GM18907 (cell line): ENCODE measurements at regions not wholly inside any gene's neighbourhood (a gene's known extent, or its start where the extent isn't known, plus 50 kb on each side); places are given as distances from the start of the nearest gene placed in this dataset.
A peak's percentile ranks its signal among the peaks of the same experiment; 100 is the strongest.

Experiments
- ATAC-seq: cut with Tn5 transposase; IDR thresholded peaks from one replicate; pipeline ENCODE4 v1.9.1; 2021; ENCODE audit warnings: mild to moderate bottlenecking, moderate library complexity; ENCODE audit not compliant: unreplicated experiment

DNA sequence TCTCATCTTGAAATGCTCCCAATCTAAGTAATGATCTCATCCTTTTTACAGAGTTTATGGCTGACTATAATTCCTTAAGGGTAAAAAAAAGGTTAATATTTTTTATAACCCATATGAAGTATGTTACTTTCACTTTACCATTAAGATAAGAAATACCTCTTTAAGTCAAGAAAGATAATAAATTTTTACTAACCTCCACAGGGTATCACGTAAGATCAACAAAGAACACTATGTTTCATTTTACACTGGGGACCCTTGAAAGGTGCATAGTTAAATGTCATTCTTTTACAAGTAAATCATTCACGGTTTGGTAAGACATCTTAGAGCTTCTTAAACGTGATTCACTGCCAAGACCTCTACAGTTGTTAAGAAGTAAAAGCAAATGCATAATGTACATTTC lies 472.7 kb upstream of the CDH9 start:
- ATAC-seq: no peak

GRCh38 chr5:27503813-27504212 lies 465.4 kb upstream of the CDH9 start:
- ATAC-seq: no peak

GRCh38 chr5:27502236-27502635 lies 463.9 kb upstream of the CDH9 start:
- no peak for ATAC-seq

- ATAC-seq: no peak
Observed at GRCh38 chr5:27497491-27497890, 459.1 kb upstream of the CDH9 start.

- no peak for ATAC-seq
Observed at GRCh38 chr5:27494887-27495286, 456.5 kb upstream of the CDH9 start.

GRCh38 chr5:27491746-27492439 lies 453.5 kb upstream of the CDH9 start:
- no peak for ATAC-seq

DNA sequence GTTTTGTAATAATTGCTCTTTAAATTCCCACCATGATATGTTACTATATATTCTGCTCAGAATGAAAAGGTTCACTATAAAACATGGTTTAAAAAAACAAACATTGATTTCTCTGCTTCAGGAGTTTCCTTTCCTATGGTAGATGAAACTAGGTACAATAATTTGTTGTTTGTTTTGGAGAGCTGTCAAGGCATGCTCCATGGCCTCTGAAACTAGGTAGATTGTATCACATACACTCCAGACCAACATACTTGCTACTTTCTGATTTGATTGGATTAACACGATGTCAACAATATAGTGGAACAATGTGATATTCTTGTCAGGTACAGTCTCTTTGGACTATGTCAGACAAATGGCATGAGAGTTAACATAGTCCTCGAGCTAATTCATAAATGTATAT lies 452.7 kb upstream of the CDH9 start:
- no peak for ATAC-seq

GRCh38 chr5:27489701-27490100 lies 451.3 kb upstream of the CDH9 start:
- ATAC-seq: no peak

DNA sequence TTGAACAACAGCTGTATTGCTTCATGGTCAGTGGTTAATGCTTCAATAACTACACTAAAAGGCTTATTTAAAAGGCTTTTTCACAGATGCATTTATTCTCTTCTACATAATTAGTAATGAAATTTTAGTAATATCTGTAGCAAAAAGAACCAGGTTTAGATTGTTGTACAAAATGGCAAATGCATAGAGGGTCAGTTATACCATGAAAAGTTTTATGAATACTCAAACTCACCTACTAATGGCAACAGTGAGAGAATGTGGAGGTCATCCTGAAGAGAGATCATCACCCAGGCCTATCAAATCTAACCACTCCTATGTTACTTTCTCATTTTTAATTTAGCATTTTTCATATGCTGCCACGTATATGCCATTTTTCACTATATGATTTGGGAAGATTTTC lies 444.3 kb upstream of the CDH9 start:
- no peak for ATAC-seq

DNA sequence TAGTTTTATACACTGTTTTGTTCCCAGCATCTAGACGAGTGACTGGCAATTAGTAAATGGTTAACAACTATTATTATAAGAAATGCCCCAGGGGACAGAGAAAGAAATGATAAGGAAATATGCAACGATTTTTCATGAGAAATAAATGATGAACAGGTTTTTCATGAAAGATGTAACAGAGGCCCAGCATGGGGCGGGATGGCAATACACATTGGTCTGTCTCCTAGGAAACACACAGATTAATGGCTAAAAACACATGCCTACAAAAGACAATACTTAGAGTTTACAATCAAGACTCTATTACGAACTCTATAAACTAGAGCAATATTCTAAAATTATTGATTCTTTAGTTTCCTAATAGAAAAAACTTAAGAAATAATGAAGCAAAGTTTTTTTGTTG lies 441.5 kb upstream of the CDH9 start:
- no peak for ATAC-seq

GRCh38 chr5:27477550-27477949 lies 439.2 kb upstream of the CDH9 start:
- no peak for ATAC-seq

DNA sequence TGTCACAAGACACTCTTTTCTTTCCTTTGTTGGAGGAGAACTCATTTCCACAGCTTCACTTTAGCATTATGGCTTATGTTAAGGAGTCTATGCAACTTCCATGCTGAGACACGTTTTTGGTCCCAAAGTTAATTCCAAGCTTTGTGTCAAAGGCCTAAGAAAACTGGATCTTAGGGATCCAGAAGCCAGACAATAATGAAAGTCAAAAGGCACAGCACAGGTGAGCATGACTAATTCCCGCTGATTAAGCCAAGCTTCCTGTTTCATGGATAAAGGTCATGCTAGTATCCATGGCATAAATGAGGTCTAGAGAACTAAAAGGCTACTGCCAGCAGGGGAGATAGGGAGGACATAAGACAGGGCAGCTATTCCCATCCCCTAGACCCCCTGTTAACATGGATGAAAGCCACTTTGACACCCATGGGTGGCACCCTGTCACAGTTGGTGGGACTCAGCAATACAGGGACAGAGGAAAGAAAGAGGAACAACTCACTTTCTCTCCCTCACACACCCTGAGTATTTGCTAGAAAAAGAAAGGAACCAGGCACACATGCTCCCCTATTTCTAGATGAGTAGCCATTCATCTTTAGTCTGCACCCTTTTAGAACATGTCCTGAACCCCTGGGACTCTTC lies 438.1 kb upstream of the CDH9 start:
- no peak for ATAC-seq

- ATAC-seq: no peak
Observed at GRCh38 chr5:27475063-27475462, 436.7 kb upstream of the CDH9 start.

GRCh38 chr5:27474395-27474794 lies 436.0 kb upstream of the CDH9 start:
- ATAC-seq: no peak

DNA sequence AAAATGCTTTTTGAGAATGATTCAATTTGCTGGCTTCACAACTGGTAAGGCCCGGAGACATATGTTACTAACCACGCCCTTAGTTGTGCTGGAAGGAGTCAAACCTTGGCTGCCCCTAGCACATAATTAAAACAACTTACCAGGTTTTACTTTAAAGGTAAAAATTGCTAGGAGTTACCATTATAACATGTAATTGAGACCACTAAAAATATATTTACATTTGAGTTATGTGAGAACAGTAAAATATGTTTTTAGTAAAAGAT lies 435.6 kb upstream of the CDH9 start:
- no peak for ATAC-seq

DNA sequence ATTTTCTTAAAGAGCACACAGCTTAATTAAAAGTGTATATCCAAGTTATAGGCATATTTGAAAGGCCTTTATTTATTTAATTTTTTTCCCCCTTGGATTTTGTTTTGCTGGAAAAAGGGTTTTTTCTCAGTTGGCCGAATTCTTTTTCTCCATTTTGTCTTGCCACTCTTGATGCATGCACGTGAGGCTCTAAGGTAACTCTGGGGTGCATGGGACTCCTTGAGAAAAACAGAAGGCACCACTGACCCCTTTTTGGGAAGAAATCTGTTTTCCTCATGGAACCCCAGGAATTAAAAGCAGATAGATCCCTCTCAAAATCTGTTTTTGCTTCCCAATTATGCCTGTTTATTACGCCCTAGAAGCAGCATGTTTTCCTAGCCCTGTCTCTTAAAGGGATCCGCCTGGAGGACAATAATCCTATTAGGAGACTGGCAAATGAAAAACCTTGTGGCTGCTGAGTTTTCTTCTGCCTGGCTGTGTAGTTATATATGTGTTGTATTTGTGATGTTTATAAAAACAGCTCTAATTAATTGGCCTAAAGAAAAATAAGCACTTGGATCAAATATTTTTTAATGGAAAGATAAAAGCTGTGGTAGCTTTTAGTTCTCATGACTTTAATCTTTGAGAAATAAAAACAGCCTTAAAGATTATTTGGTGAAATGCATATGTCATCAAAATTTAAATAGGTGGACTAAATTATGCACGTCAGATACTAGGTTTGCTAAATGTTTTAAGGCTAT lies 435.1 kb upstream of the CDH9 start:
- ATAC-seq: no peak

DNA sequence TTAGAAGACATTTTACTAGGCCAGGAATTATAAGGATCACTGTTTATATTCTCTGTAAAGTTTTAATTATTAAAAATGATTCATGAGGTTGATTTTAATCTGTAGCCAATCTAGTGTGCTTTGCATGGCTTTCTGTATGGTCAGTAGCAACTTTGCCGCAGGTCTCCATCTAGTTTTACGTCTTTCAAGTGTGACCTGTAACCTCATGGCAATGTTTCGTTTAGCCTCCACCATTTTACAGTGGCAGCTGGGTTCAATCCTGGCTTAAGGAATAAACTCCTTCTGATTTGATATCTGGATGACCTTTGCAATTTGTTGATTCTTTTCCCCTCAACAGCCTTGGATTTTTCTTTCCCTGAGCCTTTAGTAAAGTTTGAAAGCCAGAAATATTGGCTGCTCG lies 434.5 kb upstream of the CDH9 start:
- no peak for ATAC-seq

GRCh38 chr5:27472000-27472763 lies 433.8 kb upstream of the CDH9 start:
- ATAC-seq: peak; percentile 93

GRCh38 chr5:27466959-27467358 lies 428.6 kb upstream of the CDH9 start:
- ATAC-seq: no peak

GRCh38 chr5:27465140-27465539 lies 426.8 kb upstream of the CDH9 start:
- no peak for ATAC-seq

GRCh38 chr5:27463446-27464149 lies 425.2 kb upstream of the CDH9 start:
- ATAC-seq: no peak
